ENCODE measurements at regions not wholly inside any gene's neighbourhood (a gene's known extent, or its start where the extent isn't known, plus 50 kb on each side); places are given as distances from the start of the nearest gene placed in this dataset.

- no peaks in the 10 kb centered on the region for H3K27me3 ChIP-seq
- TF ChIP-seq CTCF (IDR thresholded peaks at IDR 0.05): no peak
- H3K4me1 ChIP-seq: no peaks in the 10 kb centered on the region
- no peak overlapping the region for H3K27ac ChIP-seq
- H3K9me3 ChIP-seq: peaks cover 0 to 20% of the 10 kb centered on the region in 2 donors
- DNase-seq (no peak), ATAC-seq (no peak)
- intact Hi-C loops (cut with DNase I): no loop called here
- H3K4me3 ChIP-seq: no peak overlapping the region
- H3K36me3 ChIP-seq: no peaks in the 10 kb centered on the region
Measured at GRCh38 chr12:33724867-33725266, 285.2 kb upstream of the SYT10 start.

GRCh38 chr12:33734871-33735270 is 287.4 kb upstream of the ALG10 start:
- Histone ChIP-seq H3K27me3 (no peaks in the 10 kb centered on the region), H3K27ac (no peak overlapping the region), H3K4me3 (no peak overlapping the region), H3K36me3 (no peaks in the 10 kb centered on the region), H3K4me1 (no peaks in the 10 kb centered on the region), H3K9me3 (peaks cover 0 to 2% of the 10 kb centered on the region in 2 donors)
- ATAC-seq (no peak), DNase-seq (no peak)
- intact Hi-C loops (cut with DNase I): no loop called here
- no peak for TF ChIP-seq CTCF (IDR thresholded peaks at IDR 0.05)

- intact Hi-C loops (cut with DNase I): no loop called here
- TF ChIP-seq CTCF (IDR thresholded peaks at IDR 0.05): no peak
- no peak for DNase-seq
- Histone ChIP-seq H3K4me1 (no peaks in the 10 kb centered on the region), H3K27me3 (no peaks in the 10 kb centered on the region), H3K4me3 (no peak overlapping the region), H3K36me3 (no peaks in the 10 kb centered on the region), H3K27ac (no peak overlapping the region), H3K9me3 (no peaks in the 10 kb centered on the region)
- no peak for ATAC-seq
Measured at GRCh38 chr12:33752854-33753253, 269.4 kb upstream of the ALG10 start.

GRCh38 chr12:33757701-33758100 is 264.6 kb upstream of the ALG10 start:
- ATAC-seq (no peak), DNase-seq (no peak)
- intact Hi-C loops (cut with DNase I): no loop called here
- Histone ChIP-seq H3K27me3 (no peaks in the 10 kb centered on the region), H3K9me3 (no peaks in the 10 kb centered on the region), H3K4me1 (no peaks in the 10 kb centered on the region), H3K4me3 (no peak overlapping the region), H3K36me3 (no peaks in the 10 kb centered on the region), H3K27ac (no peak overlapping the region)
- no peak for TF ChIP-seq CTCF (IDR thresholded peaks at IDR 0.05)

GRCh38 chr12:33759279-33759678 is 263.0 kb upstream of the ALG10 start:
- Histone ChIP-seq H3K27me3 (no peaks in the 10 kb centered on the region), H3K9me3 (no peaks in the 10 kb centered on the region), H3K4me3 (no peak overlapping the region), H3K36me3 (no peaks in the 10 kb centered on the region), H3K27ac (no peak overlapping the region), H3K4me1 (no peaks in the 10 kb centered on the region)
- intact Hi-C loops (cut with DNase I): no loop called here
- DNase-seq: no peak
- ATAC-seq: no peak
- no peak for TF ChIP-seq CTCF (IDR thresholded peaks at IDR 0.05)

Data from left lung (tissue), 4 donors.